CD4-positive, alpha-beta memory T cell (primary cell): ENCODE measurements at regions not wholly inside any gene's neighbourhood (a gene's known extent, or its start where the extent isn't known, plus 50 kb on each side); places are given as distances from the start of the nearest gene placed in this dataset.

ENCODE experiments used
- CTCF ChIA-PET: fragments of 350-600 bp; sonication (Branson Sonifier 250); formaldehyde crosslinking; loops from one replicate; lab custom pipeline; 2021; ENCODE audit warnings: inconsistent platforms; ENCODE audit not compliant: partially characterized antibody; lab: Charles Lee
- POLR2A ChIA-PET: fragments of 350-600 bp; sonication (Branson Sonifier 250); formaldehyde crosslinking; loops from one replicate; lab custom pipeline; 2021; ENCODE audit not compliant: partially characterized antibody; lab: Charles Lee
- DNase-seq, 5 donors: peaks; one replicate each; pipeline versions ENCODE4 v3.0.0 to v3.0.0-alpha.2; 2020 to 2022; ENCODE audit warnings: mixed read lengths in 1 of 5
- H3K27ac ChIP-seq: one replicate; pipeline ENCODE4 v1.7.0; 2013; ENCODE audit warnings: low read depth, low read length
- H3K27me3 ChIP-seq: 2 replicates; pipeline ENCODE4 v1.7.0; 2013; ENCODE audit warnings: mild to moderate bottlenecking, low read length, moderate library complexity; ENCODE audit not compliant: insufficient read depth
- H3K36me3 ChIP-seq: 2 replicates; pipeline ENCODE4 v1.7.0; 2013; ENCODE audit warnings: mild to moderate bottlenecking, low read length, moderate library complexity; ENCODE audit not compliant: insufficient read depth
- H3K4me1 ChIP-seq: 2 replicates; pipeline ENCODE4 v1.7.0; 2013; ENCODE audit warnings: mild to moderate bottlenecking, low read length, moderate library complexity; ENCODE audit not compliant: insufficient read depth
- H3K4me3 ChIP-seq, 2 donors: one replicate each; pipeline ENCODE4 v1.7.0; 2013; ENCODE audit warnings: low read length in 2 of 2, mild to moderate bottlenecking in 1 of 2
- H3K9me3 ChIP-seq, 2 donors: one replicate each; pipeline ENCODE4 v1.7.0; 2013; ENCODE audit warnings: low read length in 2 of 2, control low read depth in 1 of 2; ENCODE audit not compliant: control insufficient read depth in 1 of 2
- H3K27ac Mint-ChIP-seq, 7 donors: one replicate each; pipeline ENCODE4 v1.8.0; 2020 to 2021; ENCODE audit warnings: mixed read lengths in 7 of 7, mild to moderate bottlenecking in 6 of 7, inconsistent platforms in 3 of 7, moderate library complexity in 3 of 7
- H3K27me3 Mint-ChIP-seq, 2 donors: one replicate each; pipeline ENCODE4 v1.8.0; 2020 to 2021; ENCODE audit warnings: mixed read lengths in 2 of 2
- H3K36me3 Mint-ChIP-seq, 2 donors: one replicate each; pipeline ENCODE4 v1.8.0; 2020 to 2021; ENCODE audit warnings: mixed read lengths in 2 of 2, inconsistent platforms in 1 of 2, mild to moderate bottlenecking in 1 of 2
- H3K4me1 Mint-ChIP-seq, 4 donors: one replicate each; pipeline ENCODE4 v1.8.0; 2020 to 2021; ENCODE audit warnings: mixed read lengths in 4 of 4, mild to moderate bottlenecking in 1 of 4
- H3K4me3 Mint-ChIP-seq, 8 donors: one replicate each; pipeline ENCODE4 v1.8.0; 2020 to 2021; ENCODE audit warnings: mixed read lengths in 8 of 8, mild to moderate bottlenecking in 7 of 8, moderate library complexity in 6 of 8, inconsistent platforms in 3 of 8
- H3K9me3 Mint-ChIP-seq, 8 donors: one replicate each; pipeline ENCODE4 v1.8.0; 2020 to 2021; ENCODE audit warnings: mixed read lengths in 8 of 8, mild to moderate bottlenecking in 5 of 8, inconsistent platforms in 3 of 8, moderate library complexity in 1 of 8
- intact Hi-C: fragments of 100-400 bp; cut with micrococcal nuclease; formaldehyde crosslinking; loops from one replicate; pipeline ENCODE4 v1.15.1; 2023

DNA sequence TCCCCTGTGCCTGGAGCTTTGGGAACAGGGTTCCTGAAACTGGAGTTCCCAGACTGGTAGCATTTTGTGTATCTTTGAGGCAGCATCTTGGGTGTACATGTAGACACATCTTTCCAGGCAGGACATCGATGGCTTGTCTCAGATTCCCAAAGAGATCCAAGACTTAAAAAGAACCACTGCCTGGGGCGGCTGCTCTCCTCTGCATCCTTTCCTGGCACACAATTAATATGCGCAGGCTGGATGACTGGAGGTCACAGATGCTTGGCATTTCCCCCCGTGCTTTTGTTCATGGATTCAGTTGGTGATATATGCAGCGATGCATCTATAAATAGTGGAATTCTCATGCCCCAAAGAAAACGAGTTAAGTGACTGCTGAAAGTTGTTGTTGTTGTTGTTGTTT is 80.5 kb downstream of the CLDN34 start:
- H3K4me3 Mint-ChIP-seq, result no peak overlapping the region
- Histone ChIP-seq H3K4me1 (no peaks in the 10 kb centered on the region), H3K4me3 (no peak overlapping the region), H3K27me3 (no peaks in the 10 kb centered on the region), H3K27ac (no peak overlapping the region), H3K9me3 (no peaks in the 10 kb centered on the region), H3K36me3 (no peaks in the 10 kb centered on the region)
- peaks cover 0 to 12% (median under 1%) of the 10 kb centered on the region in 4 donors for H3K4me1 Mint-ChIP-seq
- intact Hi-C loops, result no loop called here
- ChIA-PET CTCF (no interaction called here), POLR2A (no interaction called here)
- no peak for DNase-seq
- H3K9me3 Mint-ChIP-seq, result no peaks in the 10 kb centered on the region
- no peaks in the 10 kb centered on the region for H3K36me3 Mint-ChIP-seq
- H3K27ac Mint-ChIP-seq, result no peak overlapping the region
- no peaks in the 10 kb centered on the region for H3K27me3 Mint-ChIP-seq

DNA sequence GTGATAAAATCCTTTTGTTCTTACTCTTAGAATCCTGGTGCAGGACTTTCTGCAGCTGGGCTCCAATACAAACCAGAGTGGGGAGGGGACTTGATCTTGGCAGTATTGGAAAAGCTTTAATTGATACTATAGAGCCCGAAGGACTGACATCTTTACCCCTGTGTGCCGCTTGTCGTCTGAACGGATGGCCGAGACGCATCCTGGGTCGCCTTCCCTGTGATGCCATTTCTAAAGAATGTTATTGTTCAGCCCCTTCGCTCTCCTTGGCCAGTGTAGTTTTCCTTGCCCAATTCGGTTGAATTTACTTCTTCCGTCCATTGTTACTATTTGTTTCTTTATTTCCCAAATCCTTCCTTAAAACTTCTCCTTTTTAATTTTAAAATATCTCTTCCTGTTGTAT is 80.9 kb downstream of the CLDN34 start:
- H3K9me3 Mint-ChIP-seq, result no peaks in the 10 kb centered on the region
- DNase-seq, result no peak
- Histone ChIP-seq H3K27ac (no peak overlapping the region), H3K9me3 (no peaks in the 10 kb centered on the region), H3K4me3 (no peak overlapping the region), H3K4me1 (no peaks in the 10 kb centered on the region), H3K27me3 (no peaks in the 10 kb centered on the region), H3K36me3 (no peaks in the 10 kb centered on the region)
- H3K27me3 Mint-ChIP-seq, result no peaks in the 10 kb centered on the region
- H3K4me3 Mint-ChIP-seq, result no peak overlapping the region
- H3K36me3 Mint-ChIP-seq, result no peaks in the 10 kb centered on the region
- peaks cover 0 to 13% (median 2%) of the 10 kb centered on the region in 4 donors for H3K4me1 Mint-ChIP-seq
- intact Hi-C loops, result no loop called here
- CTCF ChIA-PET, result no interaction called here
- H3K27ac Mint-ChIP-seq, result no peak overlapping the region
- POLR2A ChIA-PET, result no interaction called here

DNA sequence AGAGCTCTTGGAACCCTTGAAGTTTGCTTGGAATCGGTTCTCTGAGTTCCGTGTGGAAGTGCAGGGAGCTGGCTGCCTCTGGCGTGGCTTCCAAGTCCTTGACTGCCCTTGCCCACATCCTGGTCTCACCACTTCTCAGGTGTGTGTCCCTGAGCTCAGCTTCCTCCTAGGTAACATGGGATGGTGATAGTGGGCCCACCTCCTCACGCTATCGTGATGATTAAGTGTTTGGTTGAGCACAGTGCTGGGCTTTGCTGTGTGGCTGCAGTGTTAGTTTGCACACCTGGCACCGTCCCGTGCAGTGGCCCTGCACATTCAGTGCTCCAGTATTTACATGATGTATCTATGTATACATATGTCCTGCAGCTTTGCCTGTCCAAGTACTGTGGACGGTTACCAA is 81.5 kb downstream of the CLDN34 start:
- POLR2A ChIA-PET, result no interaction called here
- H3K4me1 ChIP-seq, result no peaks in the 10 kb centered on the region
- no peaks in the 10 kb centered on the region for H3K9me3 ChIP-seq
- H3K4me3 Mint-ChIP-seq, result no peak overlapping the region
- no peaks in the 10 kb centered on the region for H3K27me3 ChIP-seq
- no peak overlapping the region for H3K27ac ChIP-seq
- DNase-seq, result no peak
- peaks cover 0 to 13% (median 3%) of the 10 kb centered on the region in 4 donors for H3K4me1 Mint-ChIP-seq
- no peak overlapping the region for H3K27ac Mint-ChIP-seq
- H3K4me3 ChIP-seq, result no peak overlapping the region
- no peaks in the 10 kb centered on the region for H3K9me3 Mint-ChIP-seq
- H3K36me3 ChIP-seq, result no peaks in the 10 kb centered on the region
- intact Hi-C loops, result no loop called here
- CTCF ChIA-PET, result interaction anchor here (1.2 kb wide), 1 partner anchor 18 kb away, joined by 3 read pairs; no protein-coding TSS in a partner anchor
- no peaks in the 10 kb centered on the region for H3K36me3 Mint-ChIP-seq
- no peaks in the 10 kb centered on the region for H3K27me3 Mint-ChIP-seq

DNA sequence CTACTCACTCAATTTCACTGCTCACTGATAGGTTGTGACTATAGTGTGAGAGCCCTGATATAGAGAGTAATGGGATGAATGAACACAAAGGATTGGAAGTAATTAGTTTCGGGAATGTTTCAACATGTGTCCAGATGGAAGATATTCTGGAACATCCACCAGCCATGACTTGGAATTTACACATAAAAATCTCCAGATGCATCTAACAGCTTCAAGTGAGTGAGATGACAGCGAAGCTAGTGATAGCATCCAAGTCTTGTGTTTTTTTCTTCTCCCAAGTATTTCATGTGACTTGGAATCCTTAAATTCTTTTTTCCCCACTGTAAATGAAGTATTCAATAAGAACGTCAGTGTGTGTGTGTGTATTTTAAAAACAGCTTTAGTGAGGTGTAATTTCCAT is 82.1 kb downstream of the CLDN34 start:
- Mint-ChIP-seq H3K36me3 (no peaks in the 10 kb centered on the region), H3K27me3 (no peaks in the 10 kb centered on the region), H3K27ac (no peak overlapping the region), H3K4me1 (peaks cover 0 to 11% (median 3%) of the 10 kb centered on the region in 4 donors), H3K9me3 (no peaks in the 10 kb centered on the region), H3K4me3 (no peak overlapping the region)
- no peak for DNase-seq
- Histone ChIP-seq H3K27ac (no peak overlapping the region), H3K27me3 (no peaks in the 10 kb centered on the region), H3K4me3 (no peak overlapping the region), H3K4me1 (no peaks in the 10 kb centered on the region), H3K9me3 (no peaks in the 10 kb centered on the region), H3K36me3 (no peaks in the 10 kb centered on the region)
- intact Hi-C loops, result no loop called here
- CTCF ChIA-PET, result interaction anchor here (1.2 kb wide), 1 partner anchor 18 kb away, joined by 3 read pairs; no protein-coding TSS in a partner anchor
- POLR2A ChIA-PET, result no interaction called here

DNA sequence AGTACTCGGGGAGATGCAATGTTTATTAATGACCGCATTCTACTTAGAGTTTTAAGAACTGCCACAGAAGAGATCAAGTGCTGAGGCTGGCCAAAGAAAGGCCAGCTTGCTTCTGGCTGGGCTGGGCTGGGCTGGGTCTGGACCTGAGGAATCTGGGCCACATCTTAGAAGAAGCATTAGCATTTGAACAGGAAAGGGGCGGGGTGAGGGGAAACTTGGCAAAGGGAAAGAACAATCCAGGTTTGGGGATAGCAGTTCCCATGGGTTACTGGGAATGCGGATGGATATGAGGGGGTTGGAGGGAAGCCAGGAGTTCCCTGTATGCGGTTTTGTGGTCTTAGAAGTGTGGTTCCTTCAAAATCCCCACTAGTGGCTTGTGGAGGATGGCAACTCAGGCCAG is 83.3 kb downstream of the CLDN34 start:
- Histone ChIP-seq H3K36me3 (no peaks in the 10 kb centered on the region), H3K4me3 (no peak overlapping the region), H3K4me1 (no peaks in the 10 kb centered on the region), H3K27me3 (no peaks in the 10 kb centered on the region), H3K9me3 (no peaks in the 10 kb centered on the region), H3K27ac (no peak overlapping the region)
- H3K4me1 Mint-ChIP-seq, result peaks cover 0 to 11% (median 3%) of the 10 kb centered on the region in 4 donors
- H3K4me3 Mint-ChIP-seq, result no peak overlapping the region
- CTCF ChIA-PET, result no interaction called here
- no peak for DNase-seq
- no peaks in the 10 kb centered on the region for H3K27me3 Mint-ChIP-seq
- no peaks in the 10 kb centered on the region for H3K9me3 Mint-ChIP-seq
- peaks cover 0 to 3% of the 10 kb centered on the region in 2 donors for H3K36me3 Mint-ChIP-seq
- POLR2A ChIA-PET, result no interaction called here
- H3K27ac Mint-ChIP-seq, result no peak overlapping the region
- intact Hi-C loops, result no loop called here

DNA sequence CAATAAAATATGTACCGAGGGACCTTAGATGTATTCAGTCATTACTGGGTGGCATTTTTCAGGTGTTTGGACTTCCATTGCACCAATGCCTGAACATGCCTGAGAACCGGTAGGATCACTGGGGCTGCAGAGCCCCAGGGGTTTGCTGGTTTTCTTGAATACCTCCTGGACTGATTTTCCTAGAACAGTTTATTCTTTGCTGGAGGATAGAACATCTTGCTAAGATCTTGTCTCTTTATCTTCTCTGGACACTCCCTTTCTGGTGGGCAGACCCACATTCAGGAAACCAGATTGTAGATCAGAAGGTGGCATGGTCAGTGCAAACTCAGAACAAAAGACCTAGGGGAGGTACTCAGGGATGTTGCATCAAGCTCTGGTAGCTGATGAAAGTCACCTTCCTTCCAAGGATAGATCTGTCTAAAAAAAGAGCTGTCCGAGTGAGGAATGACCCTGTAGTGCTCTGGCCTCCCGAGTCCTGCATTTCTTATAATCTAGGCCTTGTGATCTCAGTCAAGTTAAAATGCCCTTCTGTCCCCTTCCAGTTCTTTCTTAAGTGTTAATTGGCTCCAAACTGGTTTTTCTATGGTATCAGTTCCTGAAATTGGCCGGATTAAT is 84.8 kb downstream of the CLDN34 start:
- CTCF ChIA-PET, result no interaction called here
- DNase-seq, result no peak
- no peak overlapping the region for H3K4me3 Mint-ChIP-seq

DNA sequence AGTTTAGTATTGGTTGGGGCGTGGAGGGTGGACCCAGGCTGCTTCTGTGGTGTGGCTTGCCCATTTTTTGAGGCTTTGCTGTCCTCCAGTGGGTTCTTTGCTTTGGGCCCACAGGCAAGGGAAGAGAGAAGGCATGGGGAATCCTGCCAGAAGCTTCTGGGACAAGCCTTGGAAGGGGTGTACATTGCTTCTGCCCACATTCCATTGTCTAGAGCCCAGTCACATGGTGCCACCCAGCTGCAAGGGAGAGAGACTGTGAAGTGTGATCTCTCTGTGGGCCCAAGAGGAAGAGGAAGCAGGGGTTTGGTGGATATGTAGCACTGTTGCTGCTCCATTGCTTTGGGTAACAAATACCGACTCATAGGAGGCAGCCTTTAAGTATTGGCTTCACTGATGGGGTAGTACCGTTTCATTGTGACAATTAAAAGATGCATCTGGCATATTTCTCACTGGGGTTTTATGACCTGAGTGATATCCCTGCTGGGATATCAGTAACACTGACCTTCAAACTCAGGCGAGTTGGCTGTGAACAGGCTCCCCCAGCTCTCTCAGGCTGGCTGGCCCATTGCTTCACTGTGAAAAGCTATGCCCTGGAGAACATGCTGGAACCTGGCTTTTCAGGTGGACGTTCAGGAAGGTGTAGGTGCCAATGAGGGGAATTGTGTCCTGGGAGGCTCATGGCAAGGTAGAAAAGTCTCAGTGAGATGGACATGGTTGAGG is 85.9 kb downstream of the CLDN34 start:
- POLR2A ChIA-PET, result no interaction called here
- H3K4me3 Mint-ChIP-seq, result no peak overlapping the region
- H3K36me3 ChIP-seq, result no peaks in the 10 kb centered on the region
- no peak overlapping the region for H3K4me3 ChIP-seq
- CTCF ChIA-PET, result no interaction called here
- peaks cover 0 to 2% (median 0%) of the 10 kb centered on the region in 8 donors for H3K9me3 Mint-ChIP-seq
- H3K27ac ChIP-seq, result no peak overlapping the region
- peaks cover 1 to 11% (median 6%) of the 10 kb centered on the region in 4 donors for H3K4me1 Mint-ChIP-seq
- H3K27me3 ChIP-seq, result no peaks in the 10 kb centered on the region
- DNase-seq, result no peak
- H3K4me1 ChIP-seq, result no peaks in the 10 kb centered on the region
- H3K36me3 Mint-ChIP-seq, result peaks cover 0 to 3% of the 10 kb centered on the region in 2 donors
- no peaks in the 10 kb centered on the region for H3K27me3 Mint-ChIP-seq
- no peak overlapping the region for H3K27ac Mint-ChIP-seq
- no peaks in the 10 kb centered on the region for H3K9me3 ChIP-seq
- intact Hi-C loops, result no loop called here

More for the DNA sequence above, 84.8 kb downstream of the CLDN34 start:
- Histone ChIP-seq H3K27ac (no peak overlapping the region), H3K9me3 (no peaks in the 10 kb centered on the region), H3K4me1 (no peaks in the 10 kb centered on the region), H3K4me3 (no peak overlapping the region), H3K36me3 (no peaks in the 10 kb centered on the region), H3K27me3 (no peaks in the 10 kb centered on the region)
- Mint-ChIP-seq H3K9me3 (no peaks in the 10 kb centered on the region), H3K27me3 (no peaks in the 10 kb centered on the region), H3K36me3 (peaks cover 0 to 3% of the 10 kb centered on the region in 2 donors), H3K4me1 (peaks cover 0 to 11% (median 3%) of the 10 kb centered on the region in 4 donors), H3K27ac (no peak overlapping the region)
- POLR2A ChIA-PET, result no interaction called here
- intact Hi-C loops, result no loop called here
